ENCODE measurements at regions not wholly inside any gene's neighbourhood (a gene's known extent, or its start where the extent isn't known, plus 50 kb on each side); places are given as distances from the start of the nearest gene placed in this dataset.

DNA sequence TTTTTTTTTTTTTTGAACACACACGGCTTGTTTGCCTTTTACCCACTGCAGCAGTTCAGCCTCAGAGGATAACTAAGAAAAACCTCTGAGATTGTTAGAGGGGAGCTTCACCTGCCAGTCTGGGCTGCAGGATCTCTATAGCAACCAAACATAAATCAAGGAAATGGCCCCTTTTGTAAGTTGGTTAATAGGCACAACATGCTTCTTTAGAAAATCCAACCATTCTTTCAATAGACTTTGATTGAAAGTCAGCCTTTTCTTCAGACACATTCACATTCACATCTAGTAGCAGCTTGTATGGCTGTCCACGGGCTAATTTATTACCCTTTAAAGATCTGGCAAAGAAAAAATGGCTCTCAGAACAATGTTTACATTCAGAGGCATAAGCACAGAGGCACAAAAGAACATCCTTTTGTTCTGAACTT, 136.6 kb upstream of the RARB start:
- TF ChIP-seq, protein P1, sequence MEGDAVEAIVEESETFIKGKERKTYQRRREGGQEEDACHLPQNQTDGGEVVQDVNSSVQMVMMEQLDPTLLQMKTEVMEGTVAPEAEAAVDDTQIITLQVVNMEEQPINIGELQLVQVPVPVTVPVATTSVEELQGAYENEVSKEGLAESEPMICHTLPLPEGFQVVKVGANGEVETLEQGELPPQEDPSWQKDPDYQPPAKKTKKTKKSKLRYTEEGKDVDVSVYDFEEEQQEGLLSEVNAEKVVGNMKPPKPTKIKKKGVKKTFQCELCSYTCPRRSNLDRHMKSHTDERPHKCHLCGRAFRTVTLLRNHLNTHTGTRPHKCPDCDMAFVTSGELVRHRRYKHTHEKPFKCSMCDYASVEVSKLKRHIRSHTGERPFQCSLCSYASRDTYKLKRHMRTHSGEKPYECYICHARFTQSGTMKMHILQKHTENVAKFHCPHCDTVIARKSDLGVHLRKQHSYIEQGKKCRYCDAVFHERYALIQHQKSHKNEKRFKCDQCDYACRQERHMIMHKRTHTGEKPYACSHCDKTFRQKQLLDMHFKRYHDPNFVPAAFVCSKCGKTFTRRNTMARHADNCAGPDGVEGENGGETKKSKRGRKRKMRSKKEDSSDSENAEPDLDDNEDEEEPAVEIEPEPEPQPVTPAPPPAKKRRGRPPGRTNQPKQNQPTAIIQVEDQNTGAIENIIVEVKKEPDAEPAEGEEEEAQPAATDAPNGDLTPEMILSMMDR (IDR thresholded peaks at IDR 0.05) = no peak
- TF ChIP-seq POLR2A (IDR thresholded peaks at IDR 0.05) = no peak

All from right lobe of liver (tissue), 4 donors.